M059J (cell line): ENCODE measurements at regions not wholly inside any gene's neighbourhood (a gene's known extent, or its start where the extent isn't known, plus 50 kb on each side); places are given as distances from the start of the nearest gene placed in this dataset.

Experiments
- DNase-seq: peaks from one replicate; pipeline ENCODE4 v3.0.0-alpha.2; 2012; ENCODE audit warnings: low read depth

- DNase-seq: peak; percentile 79
These were observed 228.1 kb upstream of the AMIGO2 start for GRCh38 chr12:47307680-47308399.

GRCh38 chr12:47306773-47307679 is 227.3 kb upstream of the AMIGO2 start:
- peak; percentile 22 for DNase-seq

GRCh38 chr12:47306130-47306529 is 226.4 kb upstream of the AMIGO2 start:
- no peak for DNase-seq

GRCh38 chr12:47305464-47305863 is 225.7 kb upstream of the AMIGO2 start:
- DNase-seq: no peak

- no peak for DNase-seq
These were observed 224.3 kb upstream of the AMIGO2 start for GRCh38 chr12:47303995-47304560.

- DNase-seq: no peak
These were observed 223.4 kb upstream of the AMIGO2 start for GRCh38 chr12:47303207-47303606.

GRCh38 chr12:47302111-47302671 is 222.4 kb upstream of the AMIGO2 start:
- no peak for DNase-seq

GRCh38 chr12:47299586-47299985 is 219.8 kb upstream of the AMIGO2 start:
- no peak for DNase-seq

GRCh38 chr12:47297993-47298392 is 218.2 kb upstream of the AMIGO2 start:
- no peak for DNase-seq

GRCh38 chr12:47296828-47297227 is 217.1 kb upstream of the AMIGO2 start:
- no peak for DNase-seq

- DNase-seq: no peak
These were observed 213.6 kb upstream of the AMIGO2 start for GRCh38 chr12:47293406-47293805.

- DNase-seq: no peak
These were observed 206.9 kb upstream of the AMIGO2 start for GRCh38 chr12:47286676-47287075.
